HG03159 (cell line): ENCODE measurements at regions not wholly inside any gene's neighbourhood (a gene's known extent, or its start where the extent isn't known, plus 50 kb on each side); places are given as distances from the start of the nearest gene placed in this dataset.

Source experiments
- ATAC-seq: cut with Tn5 transposase; IDR thresholded peaks from one replicate; pipeline ENCODE4 v1.9.1; 2021; ENCODE audit warnings: mild to moderate bottlenecking, moderate library complexity; ENCODE audit not compliant: unreplicated experiment

DNA sequence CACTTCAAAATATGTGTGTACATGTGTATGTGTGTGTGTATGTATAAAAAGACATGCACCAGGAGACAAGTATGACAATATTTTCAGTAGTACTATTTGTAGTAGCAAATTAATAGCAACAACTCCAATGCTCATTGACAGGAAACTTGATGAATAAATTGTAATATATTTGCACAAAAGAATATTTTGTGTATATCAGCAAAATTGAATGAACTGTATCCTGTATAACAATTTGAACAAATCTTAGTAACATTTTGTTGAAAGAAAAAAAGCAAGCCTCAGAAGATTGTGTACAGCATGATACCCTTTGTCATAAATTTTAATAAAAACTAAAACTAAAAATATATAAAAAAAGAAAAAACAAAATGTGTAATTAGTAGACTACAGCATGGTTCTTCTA lies 1367.3 kb upstream of the TMEFF2 start:
- no peak for ATAC-seq

DNA sequence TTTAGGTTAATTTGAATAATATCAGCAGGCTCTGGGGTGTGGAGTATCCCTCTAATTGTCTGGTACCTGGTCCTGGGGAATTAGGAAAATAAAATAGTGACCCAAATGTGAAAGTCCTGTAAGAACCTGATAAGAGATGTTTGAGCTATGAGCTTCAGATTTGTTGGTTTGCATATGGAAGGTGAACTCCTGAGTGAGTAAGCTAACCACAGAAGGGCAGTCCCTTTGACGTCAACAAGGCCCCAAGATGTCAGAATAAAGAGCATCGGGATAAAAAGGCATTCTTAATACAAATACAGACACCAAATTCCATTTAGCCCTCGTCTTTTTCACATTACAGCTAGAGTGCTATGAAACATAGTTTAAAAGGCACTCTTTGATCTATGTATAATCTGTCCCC lies 1366.3 kb upstream of the TMEFF2 start:
- ATAC-seq: peak; percentile 52

DNA sequence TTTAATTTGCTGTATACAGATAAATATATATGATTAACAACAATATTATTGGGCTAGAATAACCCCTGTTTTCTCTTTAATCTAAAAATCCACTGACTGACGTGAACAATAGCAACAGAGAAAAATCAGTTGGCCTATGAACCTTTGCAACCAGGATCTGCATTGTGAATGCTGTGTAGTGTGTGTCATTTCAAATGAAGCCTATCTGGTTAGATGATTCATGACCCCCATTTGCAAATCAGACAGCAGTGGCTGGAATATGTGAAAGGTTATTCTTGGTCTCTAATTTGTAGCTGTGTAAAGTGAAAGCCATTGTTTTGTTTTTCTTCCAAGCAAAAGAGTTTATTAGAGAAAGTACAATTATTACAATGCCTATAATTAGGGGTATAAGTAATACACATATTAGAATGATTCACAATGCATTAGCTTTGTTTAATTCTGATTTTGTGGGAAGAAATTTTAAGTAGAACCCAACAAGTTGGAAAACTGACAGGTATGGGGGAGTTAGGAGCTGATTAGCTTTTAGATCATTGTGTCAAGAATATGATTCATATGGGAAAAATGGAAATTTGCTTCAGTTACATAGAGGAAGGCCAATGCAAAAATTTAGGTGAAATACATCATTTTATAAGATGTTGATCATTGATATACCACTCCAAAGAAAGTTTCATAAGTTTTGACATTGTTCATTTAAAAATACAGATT lies 1362.2 kb upstream of the TMEFF2 start:
- no peak for ATAC-seq

DNA sequence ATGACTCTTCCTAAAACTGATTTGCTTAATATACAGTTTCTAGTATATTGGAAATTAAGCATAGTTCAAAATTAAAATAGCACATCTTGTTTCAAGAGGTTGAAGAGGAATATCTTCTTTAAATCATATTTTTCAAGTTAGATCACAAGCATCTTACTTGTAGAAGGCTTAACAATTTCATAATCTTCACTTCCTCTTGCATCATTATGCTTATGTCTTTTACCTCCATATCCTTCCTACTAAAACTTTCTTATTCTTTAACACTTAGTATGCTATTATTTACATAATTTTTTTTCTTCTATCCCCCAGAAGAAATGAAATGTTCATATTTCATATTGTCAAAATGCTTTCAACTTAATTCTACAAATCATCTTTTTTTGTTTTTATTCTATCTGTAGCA lies 1354.9 kb upstream of the TMEFF2 start:
- ATAC-seq: no peak

DNA sequence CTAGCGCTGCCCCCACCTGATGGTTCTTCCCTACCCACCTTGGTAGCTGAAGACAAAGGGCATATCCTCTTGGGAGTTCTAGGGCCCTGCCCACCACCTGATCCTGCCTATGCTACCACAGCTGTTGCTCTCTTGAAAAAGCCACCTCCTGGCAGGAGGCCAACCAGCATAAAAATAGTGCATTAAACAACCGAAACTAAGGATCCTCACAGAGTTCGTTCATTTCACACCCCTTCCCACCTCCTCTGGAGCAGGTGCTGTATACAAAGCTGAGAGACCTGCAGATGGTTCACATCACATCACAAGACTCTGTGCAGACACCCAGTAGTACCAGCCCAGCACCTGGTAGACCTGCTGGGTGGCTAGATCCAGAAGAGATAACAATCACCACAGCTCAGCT lies 1348.0 kb upstream of the TMEFF2 start:
- ATAC-seq: peak; percentile 44

DNA sequence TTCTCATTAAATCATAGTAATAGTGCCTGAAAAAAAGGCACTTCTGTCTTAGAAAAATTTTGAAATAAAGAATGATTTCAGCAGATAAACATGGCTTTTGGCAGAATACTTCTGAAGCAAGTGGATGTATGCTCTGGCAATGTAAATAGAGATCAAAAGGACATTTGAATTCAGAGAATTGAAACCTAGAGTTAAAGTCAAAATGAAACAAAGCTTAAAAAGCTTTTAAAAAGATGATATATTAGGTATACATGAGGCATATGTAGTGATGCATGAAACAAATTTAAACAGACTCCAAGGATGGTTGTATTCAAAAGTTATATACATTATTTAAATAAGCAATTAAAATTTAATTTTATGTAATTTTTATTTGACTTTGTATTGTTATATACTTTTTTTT lies 1344.5 kb upstream of the TMEFF2 start:
- peak; percentile 96 for ATAC-seq

DNA sequence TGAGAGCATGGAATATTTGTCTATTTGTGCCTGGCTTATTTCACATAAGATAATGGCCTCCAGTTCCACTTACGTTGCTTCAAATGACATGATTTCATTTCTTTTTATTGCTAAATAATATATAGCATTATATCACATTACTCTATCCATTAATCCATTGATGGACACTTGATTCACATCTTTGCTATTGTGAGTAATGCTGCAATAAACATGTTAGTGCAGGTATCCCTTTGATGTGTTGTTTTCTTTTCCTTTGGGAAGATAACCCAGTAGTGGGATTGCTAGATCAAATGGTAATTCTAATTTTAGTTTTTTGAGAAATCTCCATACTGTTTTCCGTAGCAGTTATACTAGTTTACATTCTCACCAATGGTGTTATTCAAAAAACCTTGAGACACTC lies 1343.3 kb upstream of the TMEFF2 start:
- ATAC-seq: no peak

DNA sequence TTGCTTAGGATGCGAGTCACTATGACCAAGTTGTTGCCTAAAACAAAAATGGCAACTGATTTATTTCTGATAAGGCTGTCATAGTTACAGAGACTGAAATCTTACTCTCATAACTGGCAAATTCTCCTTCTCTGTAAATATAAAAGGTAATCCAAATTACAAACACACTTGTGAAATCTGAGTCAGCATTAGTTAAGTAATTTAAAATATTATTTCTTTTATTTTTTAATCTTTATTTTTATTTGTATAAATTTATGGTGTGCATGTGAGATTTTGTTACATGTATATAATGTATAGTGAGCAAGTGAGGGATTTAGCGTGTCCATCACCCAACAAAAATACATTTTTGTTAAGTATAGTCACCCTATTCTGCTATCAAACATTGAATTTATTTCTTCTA lies 1342.8 kb upstream of the TMEFF2 start:
- ATAC-seq: no peak

DNA sequence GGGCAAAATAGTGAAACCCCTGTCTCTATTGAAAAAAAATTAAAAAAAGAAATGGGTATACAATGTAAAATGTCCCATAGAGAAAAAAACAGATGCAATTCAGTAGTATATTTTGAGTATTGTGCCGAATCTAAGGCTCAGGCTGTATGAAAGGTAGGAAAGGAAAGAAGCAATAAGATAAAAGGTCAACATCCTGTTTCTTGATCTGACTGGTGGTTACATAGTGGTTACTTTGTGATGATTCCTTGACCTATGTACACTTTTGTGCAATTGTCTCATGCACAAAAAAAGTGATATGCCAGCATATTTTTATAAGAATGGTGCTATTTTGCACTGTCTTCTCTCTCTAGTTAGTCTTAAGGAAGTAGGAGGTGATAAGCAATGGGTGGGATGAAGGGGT lies 1333.7 kb upstream of the TMEFF2 start:
- ATAC-seq: no peak

DNA sequence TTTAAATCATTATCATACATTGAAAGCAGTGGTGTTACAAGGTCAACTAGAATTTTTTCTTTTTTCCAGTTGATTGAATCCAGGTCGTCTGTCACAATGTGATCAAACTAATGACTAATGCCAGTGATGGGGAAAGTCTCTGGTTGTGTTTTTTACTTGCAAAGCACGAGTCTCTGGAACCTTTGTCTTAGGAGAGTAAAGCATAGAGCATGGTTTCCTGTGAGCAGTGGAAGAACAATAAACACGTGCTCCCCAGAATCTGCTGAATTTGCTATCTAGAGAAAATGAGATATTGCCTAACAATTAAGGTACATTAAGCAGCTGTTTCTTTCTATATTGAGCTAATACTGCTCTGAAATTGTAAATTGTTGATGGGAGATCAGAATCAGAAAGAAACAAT lies 1332.4 kb upstream of the TMEFF2 start:
- ATAC-seq: no peak

DNA sequence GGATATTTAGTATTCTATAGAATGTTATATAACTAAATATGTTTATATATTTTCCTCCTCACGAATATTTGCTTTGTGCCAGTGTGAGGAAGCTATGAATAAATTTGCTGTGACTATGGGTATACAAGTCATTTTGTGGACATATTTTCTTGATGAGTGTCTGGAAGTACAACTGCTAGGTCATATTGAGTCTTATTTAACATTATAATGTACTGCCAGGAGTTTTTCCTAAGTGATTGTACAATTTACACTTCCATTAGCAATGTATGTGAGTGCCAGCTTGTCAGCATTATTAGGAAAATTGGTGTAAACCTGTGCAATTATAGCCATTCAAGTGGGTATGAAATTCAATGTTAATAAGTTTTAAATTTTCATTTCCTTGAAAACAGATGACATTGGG lies 1328.9 kb upstream of the TMEFF2 start:
- ATAC-seq: no peak

DNA sequence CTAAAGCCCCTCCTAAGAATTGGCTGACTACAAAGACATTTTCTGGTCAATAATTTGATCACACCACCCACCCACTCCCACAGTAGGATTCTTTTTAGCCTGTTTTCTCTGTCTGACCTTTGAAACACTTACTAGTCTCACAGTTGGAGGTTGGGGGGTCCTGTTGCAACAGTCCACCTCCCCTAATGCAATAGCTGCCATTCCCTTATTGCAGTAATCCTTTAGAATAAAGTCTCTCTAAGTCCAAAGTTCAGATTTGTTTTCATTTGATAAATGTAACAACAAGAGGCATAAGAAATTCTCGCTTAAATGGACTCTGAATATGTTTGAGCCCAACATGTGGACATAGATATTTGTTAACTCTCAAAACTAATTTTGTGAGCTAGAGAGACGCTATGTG lies 1326.8 kb upstream of the TMEFF2 start:
- no peak for ATAC-seq

DNA sequence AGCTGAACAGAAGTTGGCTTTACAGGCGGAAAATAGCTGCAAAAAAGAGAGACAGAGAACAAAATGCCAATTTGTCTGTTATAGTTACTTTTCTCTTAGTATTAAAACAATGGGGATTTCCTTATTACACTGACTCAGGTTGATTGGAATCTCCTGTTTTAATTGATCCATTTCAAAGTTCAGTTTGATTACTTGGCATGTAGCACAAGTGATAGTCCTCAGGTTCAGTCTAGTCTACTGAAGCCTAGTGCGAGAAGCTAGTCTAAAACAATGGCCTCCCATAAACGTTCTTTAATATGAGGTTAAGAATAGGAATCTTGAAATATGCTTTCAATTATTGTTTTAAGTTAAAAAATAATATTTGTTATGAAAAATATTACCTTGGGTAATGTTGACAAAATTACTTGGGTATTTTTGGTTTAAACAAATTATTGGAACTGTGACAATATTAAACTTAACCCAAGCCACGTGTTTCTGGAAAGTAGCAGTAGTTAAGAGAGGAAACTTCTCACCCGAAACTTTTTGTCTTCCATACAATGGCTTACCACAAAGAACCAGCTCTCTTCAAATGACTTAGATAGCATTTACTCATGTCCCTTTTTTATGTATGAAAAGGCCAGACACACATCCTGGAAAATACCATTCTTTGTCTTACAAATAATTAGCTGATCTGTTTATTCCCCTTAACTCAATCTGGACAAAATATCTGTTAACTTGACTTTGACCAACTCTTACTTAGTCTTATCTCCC lies 1326.2 kb upstream of the TMEFF2 start:
- no peak for ATAC-seq

DNA sequence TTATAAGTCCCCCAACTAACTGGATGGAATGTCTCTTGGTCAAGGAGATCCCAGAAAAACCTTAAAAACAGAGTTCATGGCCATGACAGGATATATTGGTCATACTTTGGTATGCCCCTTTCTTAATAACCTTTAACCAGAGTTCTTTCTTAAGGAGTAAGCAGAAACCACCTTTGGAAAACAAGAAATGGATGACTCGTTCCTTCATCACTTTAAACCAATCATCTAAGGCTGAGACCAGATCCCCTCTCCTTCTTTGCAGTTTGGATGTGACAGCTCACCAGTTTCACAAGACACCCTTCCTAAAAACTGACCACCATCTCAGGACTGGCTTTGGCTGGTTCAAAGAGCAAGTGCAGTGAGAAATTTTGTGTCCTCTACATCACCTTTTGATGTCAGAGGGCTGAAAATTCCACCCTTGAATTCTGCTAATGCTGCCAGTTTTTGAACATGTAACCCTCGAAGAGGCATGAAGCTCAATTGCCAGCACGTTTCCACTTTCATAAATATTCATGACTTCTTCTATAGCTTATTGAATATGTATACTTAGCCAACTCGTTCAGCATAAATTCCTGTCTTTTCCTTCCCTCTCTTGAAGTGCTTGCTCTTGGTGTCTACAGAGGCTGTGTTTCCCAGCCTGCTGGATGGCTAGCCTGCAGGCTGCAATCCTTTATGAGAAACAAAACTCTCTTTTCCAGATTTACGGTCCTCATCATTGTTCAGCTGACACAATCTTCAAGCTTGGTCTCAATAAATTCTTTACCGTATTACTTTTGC lies 1323.5 kb upstream of the TMEFF2 start:
- ATAC-seq: no peak

DNA sequence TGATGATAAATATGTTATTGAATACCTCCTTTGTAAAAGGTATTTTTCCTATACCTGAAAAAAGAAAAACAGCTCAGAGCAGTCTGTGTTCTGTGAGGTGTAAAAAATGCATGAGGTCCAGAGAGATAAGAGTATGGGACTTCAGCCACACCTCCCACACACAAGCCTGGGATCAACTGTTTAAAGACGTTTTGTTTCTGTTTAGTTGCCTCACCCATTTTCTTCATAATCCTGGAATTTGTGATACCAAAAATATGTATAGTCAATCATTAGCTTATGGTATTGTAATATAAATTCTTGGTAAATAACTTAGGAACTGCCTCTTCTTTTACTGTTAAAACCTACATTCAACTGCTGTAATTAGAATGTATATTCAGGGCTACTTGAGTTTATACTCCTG lies 1322.9 kb upstream of the TMEFF2 start:
- no peak for ATAC-seq

DNA sequence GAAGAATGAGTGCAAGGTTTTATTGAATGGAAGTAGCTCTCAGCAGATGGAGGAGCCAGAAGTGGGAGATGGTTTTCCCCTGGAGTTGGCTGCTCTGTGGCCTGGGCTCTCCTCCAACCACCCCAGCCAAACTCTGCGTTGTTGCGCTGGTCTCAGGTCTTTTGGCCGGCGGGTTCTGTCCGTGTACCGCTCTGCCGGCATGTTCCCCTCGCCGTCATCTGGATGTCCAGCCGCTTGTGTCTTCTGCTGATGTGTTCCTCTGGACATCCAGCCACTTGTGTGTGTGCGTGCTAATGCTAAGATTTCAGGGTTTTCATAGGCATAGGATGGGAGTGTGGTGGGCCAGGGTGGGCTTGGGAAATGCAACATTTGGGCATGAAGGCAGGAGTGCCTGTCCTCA lies 1311.3 kb upstream of the TMEFF2 start:
- no peak for ATAC-seq

DNA sequence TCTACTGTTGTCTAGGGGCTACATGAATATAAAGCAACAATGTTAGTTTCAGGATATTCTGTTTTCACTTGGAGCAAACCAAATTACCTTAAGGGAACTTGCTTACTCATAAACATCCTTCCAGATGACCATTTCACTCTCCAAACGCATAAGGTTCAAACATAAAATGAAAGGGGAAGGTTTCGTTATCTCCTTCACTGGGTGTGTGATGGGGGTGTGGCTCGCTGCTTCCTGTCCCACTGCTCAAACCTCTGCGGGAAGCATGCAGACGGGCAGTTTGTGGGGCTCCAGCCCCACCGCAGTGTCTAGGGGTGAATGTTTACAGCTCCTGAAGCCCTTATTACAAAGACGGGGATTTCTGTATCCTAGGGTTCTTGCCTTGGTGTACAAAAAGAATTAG lies 1310.9 kb upstream of the TMEFF2 start:
- ATAC-seq: no peak

DNA sequence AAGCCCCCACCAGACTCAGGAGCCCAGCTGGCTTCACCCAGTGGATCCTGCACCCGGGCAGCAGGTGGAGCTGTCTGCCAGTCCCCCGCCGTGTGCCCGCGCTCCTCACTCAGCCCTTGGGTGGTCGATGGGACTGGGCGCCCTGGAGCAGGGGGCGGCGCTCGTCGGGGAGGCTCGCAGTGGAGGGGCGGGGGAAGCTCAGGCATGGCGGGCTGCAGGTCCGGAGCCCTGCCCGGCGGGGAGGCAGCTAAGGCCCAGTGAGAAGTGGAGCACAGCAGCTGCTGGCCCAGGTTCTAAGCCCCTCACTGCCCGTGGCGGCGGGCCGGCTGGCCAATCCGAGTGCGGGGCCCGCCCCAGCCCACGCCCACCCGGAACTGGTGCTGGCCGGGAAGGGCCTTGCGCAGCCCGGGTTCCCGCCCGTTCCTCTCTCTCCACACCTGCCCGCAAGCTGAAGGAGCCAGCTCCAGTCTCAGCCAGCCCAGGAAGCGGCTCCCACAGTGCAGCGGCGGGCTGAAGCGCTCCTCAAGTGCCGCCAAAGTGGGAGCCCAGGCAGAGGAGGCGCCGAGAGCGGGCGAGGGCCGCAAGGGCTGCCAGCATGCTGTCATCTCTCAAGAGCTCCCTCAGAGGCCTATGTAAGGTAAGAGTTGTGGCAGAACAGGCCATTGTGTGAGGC lies 1307.8 kb upstream of the TMEFF2 start:
- no peak for ATAC-seq

DNA sequence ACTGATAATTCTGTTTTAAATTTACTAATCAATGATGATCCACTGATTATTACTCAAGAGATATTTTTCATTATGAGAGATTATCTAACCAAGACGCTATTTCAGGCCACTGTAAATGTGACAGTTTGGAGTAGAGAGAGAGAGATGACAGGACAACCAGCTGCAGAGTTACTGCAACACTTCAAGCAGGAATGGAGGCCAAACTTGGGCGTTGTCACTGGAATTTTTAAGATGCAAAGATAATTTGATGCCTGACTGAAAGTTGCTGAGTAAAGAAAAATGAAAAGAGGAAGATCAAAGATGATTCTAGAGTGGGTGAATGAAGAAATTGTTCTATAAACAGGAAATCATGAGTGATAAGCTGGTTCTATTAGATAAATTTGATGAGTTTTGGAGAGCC lies 1302.1 kb upstream of the TMEFF2 start:
- no peak for ATAC-seq

DNA sequence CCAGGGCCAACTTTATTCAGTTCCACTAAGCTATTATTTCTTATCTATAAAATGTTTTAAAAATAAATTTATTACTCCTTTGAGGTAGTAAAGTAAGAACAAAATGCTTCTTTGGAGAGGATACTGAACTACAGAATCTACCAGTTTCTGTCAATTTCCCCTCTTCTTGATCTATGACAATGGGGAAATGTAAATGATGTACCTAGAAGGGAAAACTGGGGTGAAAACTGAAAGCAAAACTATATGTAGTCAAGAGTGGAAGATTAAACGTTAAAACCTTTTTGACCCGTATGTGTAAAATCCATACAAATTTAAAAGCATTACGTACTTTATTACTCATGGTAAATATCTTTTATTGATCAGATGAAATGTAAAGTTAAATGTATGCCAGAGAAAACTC lies 1287.8 kb upstream of the TMEFF2 start:
- peak; percentile 98 for ATAC-seq

DNA sequence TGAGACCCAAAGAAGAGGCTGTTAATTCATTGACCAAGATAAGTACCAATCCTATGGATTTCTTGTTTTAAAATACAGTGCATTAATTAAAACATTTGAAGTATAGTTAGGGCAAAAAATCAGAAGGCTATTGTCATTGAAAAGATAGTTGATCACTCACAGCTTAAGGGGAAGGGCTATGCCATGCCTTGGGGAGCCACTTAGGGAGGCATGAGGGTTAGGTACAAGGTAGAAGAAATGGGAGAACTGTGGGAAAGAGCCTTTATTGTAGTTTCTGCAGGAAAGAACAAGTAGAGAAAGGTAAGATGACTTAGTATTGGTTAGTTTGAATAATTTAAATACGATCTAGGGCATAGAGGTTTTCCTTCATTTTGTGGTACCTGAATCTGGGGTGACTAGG lies 1285.5 kb upstream of the TMEFF2 start:
- ATAC-seq: no peak
